ENCODE measurements at regions not wholly inside any gene's neighbourhood (a gene's known extent, or its start where the extent isn't known, plus 50 kb on each side); places are given as distances from the start of the nearest gene placed in this dataset.

DNA sequence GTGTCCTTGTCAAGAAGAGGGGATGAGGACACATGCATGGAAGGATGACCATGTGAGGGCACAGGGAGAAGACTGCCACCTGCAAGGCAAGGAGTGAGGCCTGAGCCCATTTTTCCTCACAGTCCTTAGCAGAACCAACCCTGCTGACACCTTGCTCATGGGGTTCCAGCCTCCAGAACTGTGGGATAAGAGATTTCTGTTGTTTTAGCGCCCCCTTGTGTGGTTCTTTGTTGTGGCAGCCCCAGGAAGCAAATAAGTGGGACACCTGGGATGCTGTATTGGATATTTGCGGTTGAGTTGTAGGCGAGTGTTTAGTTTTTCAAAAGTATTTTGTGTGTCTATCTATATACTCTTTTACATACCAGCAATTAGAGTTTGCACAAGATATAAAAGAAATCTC, 206.4 kb downstream of the NXNL2 start:
- TF ChIP-seq, protein P1, sequence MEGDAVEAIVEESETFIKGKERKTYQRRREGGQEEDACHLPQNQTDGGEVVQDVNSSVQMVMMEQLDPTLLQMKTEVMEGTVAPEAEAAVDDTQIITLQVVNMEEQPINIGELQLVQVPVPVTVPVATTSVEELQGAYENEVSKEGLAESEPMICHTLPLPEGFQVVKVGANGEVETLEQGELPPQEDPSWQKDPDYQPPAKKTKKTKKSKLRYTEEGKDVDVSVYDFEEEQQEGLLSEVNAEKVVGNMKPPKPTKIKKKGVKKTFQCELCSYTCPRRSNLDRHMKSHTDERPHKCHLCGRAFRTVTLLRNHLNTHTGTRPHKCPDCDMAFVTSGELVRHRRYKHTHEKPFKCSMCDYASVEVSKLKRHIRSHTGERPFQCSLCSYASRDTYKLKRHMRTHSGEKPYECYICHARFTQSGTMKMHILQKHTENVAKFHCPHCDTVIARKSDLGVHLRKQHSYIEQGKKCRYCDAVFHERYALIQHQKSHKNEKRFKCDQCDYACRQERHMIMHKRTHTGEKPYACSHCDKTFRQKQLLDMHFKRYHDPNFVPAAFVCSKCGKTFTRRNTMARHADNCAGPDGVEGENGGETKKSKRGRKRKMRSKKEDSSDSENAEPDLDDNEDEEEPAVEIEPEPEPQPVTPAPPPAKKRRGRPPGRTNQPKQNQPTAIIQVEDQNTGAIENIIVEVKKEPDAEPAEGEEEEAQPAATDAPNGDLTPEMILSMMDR (IDR thresholded peaks at IDR 0.05): no peak
- DNase-seq: no peak
- H3K27me3 ChIP-seq (ENCODE audit: insufficient read depth in 3 of 3, low read length in 2 of 3): no peaks in the 10 kb centered on the region
- no peaks in the 10 kb centered on the region for H3K36me3 ChIP-seq (ENCODE audit: insufficient read depth in 1 of 2, low read depth in 1 of 2)
- 75 to 85% (median 82%) methylated on average over 3 of the region's 3 CpGs for WGBS, 3 donors
- H3K27ac ChIP-seq: no peak overlapping the region
- H3K4me1 ChIP-seq: peaks cover 6% of the 10 kb centered on the region
- no peak overlapping the region for H3K4me3 ChIP-seq
- no peaks in the 10 kb centered on the region for H3K9me3 ChIP-seq
- ATAC-seq: no peak
- intact Hi-C loops (cut with DNase I): no loop called here

DNA sequence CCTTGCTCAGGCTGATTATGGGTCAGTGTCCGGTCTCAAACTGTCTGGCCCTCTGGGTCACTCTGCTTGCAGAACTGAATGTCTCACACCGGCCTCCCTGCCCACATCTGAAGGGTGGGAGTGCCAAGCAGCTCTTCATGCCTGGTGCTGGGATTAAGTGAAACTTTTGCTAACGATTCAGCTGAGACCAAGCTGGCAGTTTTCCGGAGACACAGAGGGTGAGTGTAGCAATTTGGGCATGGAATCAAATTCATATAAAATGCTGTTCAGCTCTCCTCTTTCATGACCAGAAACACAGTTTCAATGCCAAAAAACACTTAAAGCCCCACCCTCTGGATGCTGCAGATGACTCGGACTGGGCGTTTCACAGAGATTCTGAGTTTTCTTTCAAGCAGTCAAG, 207.5 kb downstream of the NXNL2 start:
- H3K9me3 ChIP-seq: no peaks in the 10 kb centered on the region
- ATAC-seq: peak in 3 of 4 donors; percentile 54 to 75 (median 65)
- 15 to 20% (median 16%) methylated on average over 6 of the region's 6 CpGs for WGBS, 3 donors

DNA sequence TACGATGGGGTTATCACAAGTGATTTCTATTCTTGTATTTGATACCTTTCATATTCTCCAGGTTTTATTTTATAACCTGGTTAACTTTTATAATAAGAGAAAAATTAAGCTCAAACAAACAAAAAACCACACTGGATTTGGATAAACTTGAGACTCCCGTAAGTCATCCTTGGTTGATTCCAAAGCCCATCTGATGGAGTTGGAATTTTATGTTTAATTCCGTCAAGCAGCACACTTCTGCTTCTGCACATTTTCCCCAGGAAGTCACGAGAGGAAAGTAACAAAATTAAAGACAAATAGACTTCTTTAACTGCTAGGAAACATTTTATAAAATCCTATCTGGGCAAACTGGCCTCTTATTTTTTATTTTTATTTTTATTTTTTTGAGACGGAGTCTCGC, 207.9 kb downstream of the NXNL2 start:
- intact Hi-C loops (cut with DNase I): no loop called here
- Histone ChIP-seq H3K9me3 (no peaks in the 10 kb centered on the region), H3K27me3 (ENCODE audit: insufficient read depth in 3 of 3, low read length in 2 of 3) (no peaks in the 10 kb centered on the region), H3K4me1 (peaks cover 10% of the 10 kb centered on the region), H3K36me3 (ENCODE audit: insufficient read depth in 1 of 2, low read depth in 1 of 2) (no peaks in the 10 kb centered on the region), H3K27ac (no peak overlapping the region), H3K4me3 (no peak overlapping the region)
- TF ChIP-seq, protein P1 (IDR thresholded peaks at IDR 0.05): no peak
- ATAC-seq: no peak
- WGBS, 3 donors: 50 to 67% (median 59%) methylated on average over 6 of the region's 6 CpGs
- DNase-seq: no peak

More for the DNA sequence above, 207.5 kb downstream of the NXNL2 start:
- Histone ChIP-seq H3K27me3 (ENCODE audit: insufficient read depth in 3 of 3, low read length in 2 of 3) (no peaks in the 10 kb centered on the region), H3K4me1 (peaks cover 10% of the 10 kb centered on the region), H3K27ac (no peak overlapping the region), H3K4me3 (no peak overlapping the region), H3K36me3 (ENCODE audit: insufficient read depth in 1 of 2, low read depth in 1 of 2) (no peaks in the 10 kb centered on the region)
- TF ChIP-seq, protein P1 (IDR thresholded peaks at IDR 0.05): no peak
- intact Hi-C loops (cut with DNase I): no loop called here
- DNase-seq: peak; percentile 55 to 71

- Histone ChIP-seq H3K9me3 (no peaks in the 10 kb centered on the region), H3K27me3 (ENCODE audit: insufficient read depth in 3 of 3, low read length in 2 of 3) (no peaks in the 10 kb centered on the region), H3K36me3 (ENCODE audit: insufficient read depth in 1 of 2, low read depth in 1 of 2) (no peaks in the 10 kb centered on the region), H3K4me1 (peaks cover 10% of the 10 kb centered on the region), H3K4me3 (no peak overlapping the region), H3K27ac (no peak overlapping the region)
- no peak for ATAC-seq
- intact Hi-C loops (cut with DNase I): no loop called here
- 91 to 96% (median 92%) methylated on average over 2 of the region's 2 CpGs for WGBS, 3 donors
- DNase-seq: no peak
- TF ChIP-seq, protein P1 (IDR thresholded peaks at IDR 0.05): no peak
Measured at GRCh38 chr9:88745276-88746001, 210.5 kb downstream of the NXNL2 start.
